Cerebellar nuclear complex (tissue), 1 donor: ENCODE measurements at regions not wholly inside any gene's neighbourhood (a gene's known extent, or its start where the extent isn't known, plus 50 kb on each side); places are given as distances from the start of the nearest gene placed in this dataset.

Experiments used
- DNase-seq, 2 experiments: peaks; one replicate each; lab custom pipeline; 2025; lab: John Stamatoyannopoulos, UW

DNA sequence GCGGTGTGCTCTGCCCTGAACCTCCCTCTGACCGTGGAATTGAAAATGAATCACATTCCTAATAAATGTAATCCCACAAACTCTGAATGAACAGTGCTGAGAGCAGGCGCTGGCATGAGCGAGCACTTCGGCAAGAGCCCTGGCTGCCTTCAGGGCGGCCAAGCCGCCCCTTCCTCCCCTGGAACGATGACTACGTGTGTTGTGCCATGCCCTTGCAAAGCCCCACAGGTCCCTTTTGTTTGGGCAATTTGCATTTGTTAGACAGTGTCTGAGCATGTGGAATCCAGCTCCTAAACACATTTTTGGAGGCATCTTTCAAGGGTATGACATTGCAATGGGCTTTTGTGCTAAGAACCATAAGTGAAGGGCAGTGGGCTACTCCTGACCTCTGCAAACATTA is 95.6 kb upstream of the MKI67 start:
- no peak for DNase-seq

DNA sequence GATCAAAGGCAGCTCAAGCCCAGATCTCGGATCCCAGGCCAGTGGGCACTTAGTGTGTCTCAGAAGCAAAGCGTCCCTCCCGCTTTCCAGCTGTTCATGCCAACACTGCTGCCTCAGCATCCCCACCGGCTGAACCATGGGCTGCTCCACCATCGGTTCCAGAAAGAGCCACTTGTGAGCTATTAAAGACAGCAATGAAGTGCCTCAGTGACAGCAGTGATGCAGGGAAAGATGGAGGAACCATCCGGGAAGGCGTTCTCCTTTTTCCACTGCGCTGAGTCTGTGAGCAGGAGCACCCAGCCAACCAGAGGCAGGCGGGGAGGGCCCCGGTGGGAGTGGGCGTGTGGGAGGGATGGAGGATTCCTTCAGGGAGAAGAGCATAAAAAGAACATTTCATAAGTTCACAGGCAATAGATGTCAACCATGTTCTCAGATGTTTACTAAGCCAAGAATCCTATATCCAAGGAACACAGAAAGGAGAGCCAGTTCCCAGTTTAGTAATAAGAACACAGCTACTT is 96.2 kb upstream of the MKI67 start:
- DNase-seq, result no peak

DNA sequence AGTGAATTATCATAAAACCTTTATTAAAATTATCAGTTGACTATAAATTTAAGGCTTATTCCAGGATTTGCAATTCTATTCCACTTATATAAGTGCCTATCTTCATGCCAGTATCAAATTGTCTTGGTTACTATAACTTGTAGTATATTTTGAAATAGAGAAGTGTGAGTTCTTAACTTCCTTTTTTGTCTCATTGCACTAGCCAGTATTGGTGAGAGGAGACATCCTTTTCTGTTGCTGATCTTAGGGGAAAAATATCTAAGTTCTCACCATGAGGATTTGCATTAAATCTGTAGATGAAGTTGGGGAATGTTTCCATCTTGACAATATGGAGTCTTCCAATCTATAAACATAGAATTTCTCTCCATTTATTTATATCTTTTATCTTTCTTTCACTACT is 104.2 kb upstream of the MKI67 start:
- DNase-seq, result no peak

DNA sequence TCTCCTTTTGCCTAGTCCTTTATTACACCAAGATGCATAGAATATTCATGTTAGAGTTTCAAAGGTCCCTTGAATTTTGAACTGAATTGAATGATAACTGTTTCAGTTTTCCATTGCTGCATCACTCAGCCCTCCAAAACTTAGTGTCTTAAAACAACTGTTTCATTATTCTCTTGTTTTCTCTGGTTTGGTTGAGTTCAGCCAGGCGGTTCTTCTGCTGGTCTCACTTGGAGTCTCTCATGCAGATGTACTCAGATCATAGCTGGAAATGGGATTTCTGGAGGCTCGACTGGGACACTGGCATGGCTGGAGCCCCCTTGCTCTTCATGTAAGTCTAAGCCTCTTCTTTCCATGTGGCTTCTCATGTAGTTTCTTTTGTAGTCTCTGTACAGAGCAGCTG is 107.2 kb upstream of the MKI67 start:
- no peak for DNase-seq

DNA sequence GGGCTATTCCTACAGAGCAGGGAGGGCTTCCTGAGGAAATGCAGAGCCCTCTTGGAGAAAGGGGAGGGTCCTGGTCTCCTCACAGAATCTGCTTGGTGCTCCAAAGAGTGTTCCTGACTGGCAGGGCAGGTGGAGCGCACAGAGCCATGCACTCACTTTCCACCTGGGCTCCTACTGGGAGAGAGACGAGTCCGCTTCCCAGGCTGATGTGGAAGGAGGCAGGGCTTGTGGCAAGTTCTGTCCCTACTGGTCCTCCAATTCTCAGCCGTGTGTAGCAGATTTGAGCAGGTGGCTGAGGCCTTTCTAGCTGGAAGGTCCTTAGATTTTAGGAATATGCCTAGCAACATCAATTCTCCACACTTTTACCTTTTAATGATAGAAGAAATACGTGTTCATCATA is 111.5 kb upstream of the MKI67 start:
- no peak for DNase-seq

DNA sequence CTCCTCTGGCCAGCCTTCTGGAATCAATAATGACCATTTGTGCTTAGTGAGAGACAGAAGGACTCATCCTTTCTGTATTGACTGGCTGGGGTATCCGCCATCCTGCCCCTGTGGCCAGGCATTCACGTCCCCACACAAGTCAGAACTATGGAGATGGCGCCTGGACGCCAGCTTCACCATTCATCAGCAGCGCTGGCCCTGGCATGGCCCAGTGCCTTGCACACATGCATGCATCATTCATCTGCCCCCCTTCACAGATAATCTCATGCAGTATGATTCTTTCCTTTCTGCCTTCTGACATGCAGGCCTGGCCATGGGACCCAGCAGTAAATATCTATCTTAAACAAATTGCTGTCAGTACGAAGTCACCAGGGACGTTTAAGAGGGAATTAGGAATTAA is 114.8 kb upstream of the MKI67 start:
- no peak for DNase-seq

DNA sequence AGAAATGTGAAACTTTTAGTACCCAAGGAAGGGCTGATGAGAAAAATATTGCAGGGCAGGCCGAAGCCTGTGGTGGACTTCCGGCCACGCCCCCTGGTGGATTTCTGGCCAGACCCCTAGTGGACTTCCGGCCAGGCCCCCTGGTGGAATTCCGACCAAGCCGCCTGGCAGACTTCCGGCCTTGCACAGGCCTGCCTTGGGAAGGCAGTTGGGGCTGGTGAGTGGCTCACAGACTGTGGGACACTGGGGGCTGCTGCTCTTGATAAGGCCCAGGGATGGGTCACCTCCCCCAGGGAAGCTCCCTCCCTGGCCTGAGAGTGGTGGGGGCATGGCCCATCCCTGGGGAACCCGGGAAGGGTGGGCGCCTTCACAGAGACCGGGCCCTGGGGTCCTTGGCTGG is 116.4 kb upstream of the MKI67 start:
- no peak for DNase-seq

DNA sequence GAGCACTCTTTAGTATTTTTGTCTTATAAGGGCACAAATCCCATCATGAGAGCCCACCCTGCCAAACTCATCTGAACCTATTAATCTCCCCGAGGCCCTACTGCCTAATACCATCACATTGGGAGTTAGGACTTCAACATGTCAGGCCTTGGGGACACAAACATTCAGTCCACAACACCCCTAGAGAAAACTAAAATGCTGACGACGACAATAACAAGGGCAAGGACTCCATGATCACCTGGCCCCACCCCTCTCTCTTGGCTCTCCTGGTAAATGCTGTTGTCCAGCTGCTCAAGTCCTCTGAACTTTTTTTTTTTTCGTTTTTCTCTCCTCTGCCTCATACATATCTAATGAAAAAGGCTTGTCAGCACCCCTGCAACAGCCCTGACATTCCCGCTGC is 118.8 kb upstream of the MKI67 start:
- no peak for DNase-seq

DNA sequence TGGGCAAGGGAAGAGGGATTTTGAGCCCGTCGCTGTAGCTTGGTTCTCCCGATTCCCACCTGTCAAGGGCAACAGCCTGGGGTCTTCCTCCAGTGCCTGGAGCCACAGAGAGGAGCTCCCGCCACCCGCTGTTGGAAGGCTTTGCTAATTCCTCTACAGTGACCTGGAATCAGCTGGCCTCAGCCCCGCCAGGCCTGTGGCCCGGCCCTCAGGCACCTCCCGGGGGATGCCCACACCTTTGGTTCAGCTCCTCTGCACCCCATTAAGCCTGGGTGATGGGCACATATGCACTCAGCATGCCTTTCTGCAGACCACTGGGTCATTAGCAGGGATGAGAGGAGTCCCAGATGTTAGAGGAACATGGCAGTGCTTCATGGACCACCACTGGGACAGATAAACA is 121.4 kb upstream of the MKI67 start:
- DNase-seq, result no peak

DNA sequence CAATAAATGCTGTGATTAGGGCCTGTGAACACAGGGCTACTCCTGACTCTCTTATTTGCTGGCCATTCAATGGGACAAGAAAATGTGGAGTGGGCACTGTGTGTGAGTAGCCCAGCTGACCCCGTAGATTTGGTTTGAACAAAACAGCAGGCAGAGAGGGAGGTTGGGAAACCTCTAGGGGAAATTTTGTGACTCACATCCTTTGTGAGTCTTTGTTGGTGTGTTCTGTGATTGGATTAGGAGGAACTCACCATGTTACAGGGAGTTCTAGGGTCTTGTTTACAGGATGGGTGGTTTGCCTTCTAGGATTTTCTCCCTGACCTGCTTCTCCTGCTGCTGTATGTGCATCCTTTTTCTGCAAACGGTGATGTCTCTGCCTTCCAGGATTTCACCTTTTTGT is 128.3 kb upstream of the MKI67 start:
- no peak for DNase-seq

DNA sequence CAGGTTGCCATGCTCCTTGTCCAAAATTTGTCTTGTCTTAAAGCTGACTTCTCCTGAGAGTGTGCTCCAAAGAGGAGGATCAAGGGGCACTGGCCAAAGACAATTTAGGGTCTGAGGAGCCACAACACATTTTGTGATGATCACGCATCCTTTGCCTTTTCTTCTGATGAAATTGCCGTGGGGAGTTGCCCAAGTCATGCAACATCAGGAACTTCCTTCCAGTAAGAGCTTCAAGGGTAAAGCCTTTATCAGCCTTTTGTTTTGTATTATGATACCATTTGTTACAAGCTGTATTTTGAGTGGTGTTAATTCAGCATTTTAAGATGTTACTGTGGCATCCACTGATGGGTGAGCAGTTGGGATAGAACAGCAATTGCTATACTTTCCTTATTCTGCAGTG is 131.2 kb upstream of the MKI67 start:
- no peak for DNase-seq

DNA sequence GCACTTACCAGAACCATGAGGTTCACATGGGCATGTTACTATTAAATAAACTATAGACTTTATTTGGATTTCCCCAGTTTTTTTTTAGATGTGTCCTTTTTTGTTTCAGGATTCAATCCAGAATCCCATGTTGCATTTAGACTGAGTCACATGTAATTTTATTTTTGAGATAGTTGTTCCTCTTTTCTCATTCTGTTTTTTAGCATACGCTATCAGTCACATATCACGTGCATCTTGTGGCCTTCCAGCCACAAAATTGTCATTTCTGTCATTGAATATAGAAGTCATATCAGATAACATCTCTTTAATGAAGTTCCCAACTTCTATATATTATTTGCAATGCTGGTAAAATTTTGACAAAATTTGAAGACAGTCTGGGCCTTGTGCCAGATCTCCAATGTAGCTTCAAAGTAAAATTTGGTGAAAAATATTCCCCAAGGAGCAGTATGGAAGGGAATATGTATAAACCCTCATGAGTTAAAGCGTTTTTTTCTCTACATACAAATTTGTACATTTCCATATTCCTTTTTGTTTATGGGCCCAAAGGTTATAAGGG is 132.3 kb upstream of the MKI67 start:
- no peak for DNase-seq

DNA sequence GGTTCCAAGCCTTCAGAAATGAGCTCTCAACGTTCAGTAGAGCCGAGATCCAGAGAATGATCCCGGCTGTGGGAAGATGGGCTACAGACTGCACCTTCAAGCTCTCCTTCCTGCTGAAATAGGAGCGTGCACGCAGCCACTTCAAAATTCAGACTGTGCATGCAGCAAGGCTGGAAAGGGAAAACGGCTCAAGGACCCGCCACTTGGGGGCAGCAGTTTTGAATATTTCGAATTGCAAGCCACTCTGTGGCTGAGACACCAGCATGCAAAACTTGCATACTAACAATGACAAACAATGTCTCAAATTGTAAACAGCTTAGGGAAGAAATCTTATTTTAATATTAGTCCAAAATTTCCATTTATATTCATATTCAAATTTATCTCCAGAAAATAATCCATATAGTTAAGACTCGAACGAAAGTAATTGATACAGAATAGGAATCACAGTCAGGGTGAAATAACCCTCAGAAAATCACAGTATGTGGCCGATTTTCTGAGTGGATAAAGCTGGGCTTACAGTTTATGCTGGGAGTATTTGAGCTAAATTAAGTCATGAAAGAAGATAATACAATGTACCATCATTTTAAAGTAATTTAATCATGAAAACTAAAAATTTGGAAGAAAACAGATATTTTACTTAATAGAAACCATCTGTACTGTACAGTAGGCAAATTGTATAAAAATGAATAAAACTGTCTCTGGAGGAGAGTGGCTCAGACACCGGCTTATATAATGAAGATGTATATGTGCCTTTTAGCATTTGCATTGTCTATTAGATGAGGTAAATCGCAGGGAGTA is 137.9 kb upstream of the MKI67 start:
- no peak for DNase-seq

DNA sequence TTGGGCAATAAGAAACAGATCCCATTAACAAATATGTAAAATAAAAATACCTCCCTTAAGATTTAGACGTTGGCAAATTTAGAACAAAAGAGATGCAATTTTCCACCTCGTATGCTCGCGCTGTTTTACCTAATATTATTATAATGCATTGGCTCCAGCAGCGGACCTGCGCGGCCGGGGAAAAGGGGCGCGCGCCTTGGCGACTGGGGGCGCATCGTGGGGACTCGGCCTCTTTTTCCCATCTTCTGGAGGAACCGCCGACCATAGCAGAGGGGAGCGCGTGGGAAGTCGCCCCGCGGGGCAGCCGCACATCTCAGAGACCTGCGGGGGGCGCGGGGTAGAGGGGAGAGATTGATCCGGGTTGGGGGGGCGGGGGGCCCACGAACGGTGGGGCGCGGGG is 139.4 kb upstream of the MKI67 start:
- DNase-seq, result no peak

DNA sequence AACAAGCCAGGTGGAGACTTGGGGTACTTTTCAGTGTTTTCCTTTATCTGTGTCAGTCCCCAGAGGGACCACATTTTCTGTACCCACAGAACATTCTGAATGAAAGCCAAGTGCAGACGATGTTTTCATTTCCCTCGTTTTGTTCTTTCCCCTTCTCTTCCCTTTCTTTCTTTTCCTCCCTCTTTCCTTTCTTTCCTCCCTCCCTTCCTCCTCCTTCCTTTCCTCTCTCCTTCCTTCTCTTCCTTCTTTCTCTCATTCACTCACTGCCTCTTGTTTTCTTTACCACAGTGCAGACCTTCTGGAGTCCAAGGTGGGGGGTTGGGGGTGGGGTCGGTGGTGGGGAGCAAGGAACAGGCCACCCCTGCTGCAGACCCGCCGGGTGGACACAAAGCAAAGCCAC is 141.4 kb upstream of the MKI67 start:
- no peak for DNase-seq

DNA sequence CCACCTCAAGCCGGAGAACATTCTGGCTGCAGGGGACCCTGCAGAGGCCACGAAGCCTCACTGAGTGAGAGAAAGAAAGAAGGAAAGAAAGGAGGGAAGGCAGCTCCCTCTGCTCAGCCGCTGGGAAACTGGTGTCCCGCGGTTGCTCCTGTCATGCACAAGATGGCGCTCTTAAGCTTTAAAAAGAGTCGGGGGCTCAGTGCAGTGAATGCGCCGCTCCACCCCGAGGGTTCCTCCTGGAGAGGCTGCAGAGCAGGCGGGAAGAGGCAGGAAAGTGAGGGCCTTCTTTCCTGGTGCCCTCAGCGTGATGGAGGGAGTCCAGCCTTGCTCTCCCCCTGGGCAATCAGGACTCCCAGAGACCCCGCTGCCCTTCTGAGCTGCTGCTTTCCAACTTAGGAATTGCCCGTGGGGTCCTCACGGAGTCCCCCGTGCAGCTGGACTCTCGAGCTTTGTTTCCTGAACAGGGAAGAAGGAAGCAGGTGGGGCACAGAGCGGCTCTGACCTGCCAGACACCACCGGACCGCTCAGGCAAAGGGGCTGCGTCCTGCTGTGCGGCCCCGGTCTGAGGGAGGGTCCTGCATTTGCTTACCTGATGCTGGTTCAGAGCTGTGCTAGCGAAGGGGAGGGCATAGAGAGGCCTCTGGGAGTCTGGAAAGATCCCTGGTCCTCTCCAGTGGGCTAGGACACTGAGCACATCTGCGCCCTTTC is 141.9 kb upstream of the MKI67 start:
- no peak for DNase-seq

DNA sequence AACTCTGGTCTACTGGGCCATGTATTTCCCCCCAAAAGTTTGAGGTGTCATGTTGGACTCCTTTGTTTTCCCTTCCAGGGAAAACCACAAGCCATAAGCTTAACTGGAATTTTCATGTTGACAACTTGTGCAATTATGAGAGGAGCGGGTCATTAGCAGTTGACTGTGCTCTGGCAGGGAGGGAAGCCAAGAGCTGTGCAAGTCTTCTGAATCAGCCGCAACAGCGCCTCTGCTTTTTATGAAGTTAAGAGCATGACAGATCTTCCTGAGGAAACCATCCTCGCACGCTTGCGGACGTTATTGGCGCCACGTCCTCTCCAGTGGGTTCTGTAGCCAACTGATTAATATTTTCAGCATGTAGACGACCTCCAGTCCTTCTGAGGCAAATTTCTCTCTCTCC is 148.7 kb upstream of the MKI67 start:
- DNase-seq, result no peak

DNA sequence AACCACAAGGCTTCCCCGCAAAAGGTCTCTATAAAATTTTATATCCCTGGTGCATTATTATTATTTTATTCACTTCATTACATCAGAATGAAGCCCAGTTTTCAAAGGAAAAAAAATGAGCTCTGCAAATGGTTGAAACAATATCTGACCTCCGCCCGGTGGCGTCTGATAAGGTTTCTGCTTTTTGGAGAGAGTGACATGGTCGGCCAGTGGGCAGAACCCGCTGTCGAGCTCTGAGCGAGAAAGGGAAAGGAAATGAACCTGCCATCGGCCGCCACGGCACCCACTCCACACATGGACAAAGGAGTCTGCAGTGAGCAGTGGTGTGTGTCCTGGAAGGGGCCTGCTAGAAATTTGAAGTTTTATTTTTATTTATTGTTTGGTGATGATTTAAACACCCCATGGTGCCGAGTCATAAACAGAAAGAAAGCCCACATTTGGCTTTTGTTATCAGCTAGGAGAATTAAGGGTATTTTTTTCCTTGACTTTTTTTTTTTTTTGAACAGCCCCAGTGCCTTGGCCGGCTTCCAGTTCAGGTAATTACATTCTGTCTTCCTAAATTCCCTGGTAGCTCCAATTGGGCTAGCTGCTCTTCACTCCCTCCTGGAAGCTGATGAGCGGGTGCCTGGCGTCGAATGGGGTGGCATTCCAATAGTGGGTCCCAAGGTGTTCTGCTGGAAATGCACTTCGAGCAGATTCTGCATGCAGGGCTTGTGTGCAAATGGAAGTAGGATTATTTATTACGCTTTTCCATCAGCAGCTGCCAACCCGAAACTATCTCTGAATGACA is 149.4 kb upstream of the MKI67 start:
- DNase-seq, result no peak

DNA sequence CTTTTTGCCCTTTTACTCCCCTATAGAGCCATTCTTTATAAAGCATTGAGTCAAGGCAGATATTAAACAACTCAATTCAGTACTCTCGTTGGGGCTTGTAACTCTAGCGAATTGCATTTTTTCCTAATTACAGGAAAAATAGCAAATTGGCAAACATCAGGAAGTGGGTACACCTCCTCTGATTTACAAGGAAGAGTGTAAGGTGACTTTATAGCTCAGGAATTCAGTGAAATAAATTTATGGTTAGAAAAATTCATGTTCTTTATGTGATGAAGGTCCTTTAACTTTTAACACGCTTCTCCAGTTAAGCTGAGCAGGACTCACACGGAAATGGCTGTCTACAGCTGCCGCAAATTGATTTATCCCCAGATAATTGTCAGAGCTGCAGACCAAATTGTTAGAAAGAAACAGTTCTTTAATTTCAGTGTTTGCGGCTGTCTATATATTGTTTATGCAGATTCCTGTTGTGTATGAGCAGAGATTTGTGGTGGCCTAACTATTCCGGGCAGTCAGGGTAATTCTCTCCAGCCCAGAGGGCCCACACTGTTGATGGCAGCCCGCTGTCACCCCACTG is 151.1 kb upstream of the MKI67 start:
- DNase-seq, result no peak

DNA sequence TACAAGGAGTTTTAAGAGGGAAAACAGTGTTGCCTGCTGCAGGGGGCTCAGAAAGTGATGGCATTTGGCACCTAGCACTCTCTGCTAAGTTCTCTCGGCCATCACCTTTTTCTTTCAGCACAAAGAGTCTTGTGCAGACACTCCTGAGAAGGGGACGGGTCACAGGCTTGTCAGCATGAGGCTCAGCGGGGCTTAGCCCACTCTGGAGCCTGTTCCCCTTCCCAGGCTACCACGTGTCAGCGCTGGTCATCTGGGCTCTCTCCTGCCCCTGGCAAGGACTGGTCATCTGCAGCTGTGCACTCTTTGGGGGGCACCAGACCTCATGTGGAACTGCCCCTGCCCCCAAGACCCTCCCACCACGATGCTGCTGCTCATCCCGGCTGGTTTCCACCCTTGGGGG is 152.1 kb upstream of the MKI67 start:
- no peak for DNase-seq

DNA sequence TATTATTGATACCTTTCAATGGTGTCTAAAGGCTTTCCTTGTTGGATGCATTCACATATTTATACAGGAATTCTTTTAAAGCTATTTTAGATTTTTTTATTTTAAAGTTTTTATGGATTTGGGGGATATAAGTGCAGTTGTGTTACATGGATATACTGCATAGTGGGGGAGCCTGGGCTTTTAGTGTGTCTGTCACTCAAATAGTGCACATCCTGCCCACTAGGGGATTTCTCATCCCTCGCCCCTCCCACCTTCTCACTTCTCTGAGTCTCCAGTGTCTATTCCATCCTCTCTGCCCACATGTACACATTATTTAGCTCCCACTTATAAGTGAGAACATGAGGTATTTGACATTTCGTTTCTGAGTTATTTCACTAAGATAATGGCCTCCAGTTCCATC is 154.0 kb upstream of the MKI67 start:
- no peak for DNase-seq

DNA sequence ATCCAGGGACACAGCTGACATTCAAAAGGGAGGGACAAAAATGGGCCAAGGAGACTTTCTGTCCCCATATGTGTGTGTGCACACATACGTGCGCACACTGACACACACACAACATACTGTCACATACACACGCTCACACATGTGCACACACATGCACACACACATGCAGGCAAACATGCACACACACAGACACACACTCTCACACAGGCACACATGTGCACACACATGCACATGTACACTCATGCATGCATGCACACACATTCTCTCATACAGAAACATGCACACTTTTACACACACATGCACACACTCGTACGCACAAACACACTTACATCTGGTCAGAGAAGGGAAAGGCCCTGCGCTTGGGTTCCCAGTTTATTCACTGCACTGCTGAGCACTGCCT is 155.1 kb upstream of the MKI67 start:
- no peak for DNase-seq
